ENCODE measurements at regions not wholly inside any gene's neighbourhood (a gene's known extent, or its start where the extent isn't known, plus 50 kb on each side); places are given as distances from the start of the nearest gene placed in this dataset.

DNA sequence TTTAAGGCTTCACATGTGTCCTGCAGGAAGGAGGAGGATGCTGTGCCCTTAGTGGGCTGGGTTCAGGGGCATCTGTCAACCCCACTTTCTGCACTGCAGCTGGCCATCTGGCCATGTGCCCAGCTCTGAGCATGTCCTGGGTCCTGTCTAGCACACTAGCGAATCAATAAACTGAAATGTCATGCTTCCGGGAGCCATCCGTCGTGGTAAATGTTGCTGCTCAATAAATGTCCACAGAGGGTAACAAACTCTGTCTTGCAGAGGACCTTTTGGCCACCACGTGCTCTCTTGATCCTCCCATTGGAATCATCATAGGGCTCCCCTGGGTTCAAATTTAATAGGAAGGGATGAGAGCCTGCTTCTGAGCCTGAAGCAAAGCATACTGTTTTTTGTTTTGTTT lies 168.6 kb upstream of the PIRT start:
- TF ChIP-seq, protein P1, sequence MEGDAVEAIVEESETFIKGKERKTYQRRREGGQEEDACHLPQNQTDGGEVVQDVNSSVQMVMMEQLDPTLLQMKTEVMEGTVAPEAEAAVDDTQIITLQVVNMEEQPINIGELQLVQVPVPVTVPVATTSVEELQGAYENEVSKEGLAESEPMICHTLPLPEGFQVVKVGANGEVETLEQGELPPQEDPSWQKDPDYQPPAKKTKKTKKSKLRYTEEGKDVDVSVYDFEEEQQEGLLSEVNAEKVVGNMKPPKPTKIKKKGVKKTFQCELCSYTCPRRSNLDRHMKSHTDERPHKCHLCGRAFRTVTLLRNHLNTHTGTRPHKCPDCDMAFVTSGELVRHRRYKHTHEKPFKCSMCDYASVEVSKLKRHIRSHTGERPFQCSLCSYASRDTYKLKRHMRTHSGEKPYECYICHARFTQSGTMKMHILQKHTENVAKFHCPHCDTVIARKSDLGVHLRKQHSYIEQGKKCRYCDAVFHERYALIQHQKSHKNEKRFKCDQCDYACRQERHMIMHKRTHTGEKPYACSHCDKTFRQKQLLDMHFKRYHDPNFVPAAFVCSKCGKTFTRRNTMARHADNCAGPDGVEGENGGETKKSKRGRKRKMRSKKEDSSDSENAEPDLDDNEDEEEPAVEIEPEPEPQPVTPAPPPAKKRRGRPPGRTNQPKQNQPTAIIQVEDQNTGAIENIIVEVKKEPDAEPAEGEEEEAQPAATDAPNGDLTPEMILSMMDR (conservative IDR thresholded peaks at IDR 0.05 in 1 of 2, IDR thresholded peaks at IDR 0.05 in 1 of 2; ENCODE audit: low read depth in 1 of 2, low read length in 2 of 2), result no peak
- no peak for TF ChIP-seq EZH2 (IDR thresholded peaks at IDR 0.05; ENCODE audit: low read length, missing control alignments)
